ENCODE measurements at regions not wholly inside any gene's neighbourhood (a gene's known extent, or its start where the extent isn't known, plus 50 kb on each side); places are given as distances from the start of the nearest gene placed in this dataset.

- TF ChIP-seq JUND (IDR thresholded peaks at IDR 0.05) (no peak), RAD21 (IDR thresholded peaks at IDR 0.05) (no peak), YY1 (IDR thresholded peaks at IDR 0.05) (no peak), CTCF (IDR thresholded peaks at IDR 0.05; ENCODE audit: low read depth, low read length, missing input control) (no peak)
Observed at GRCh38 chr14:100474196-100474595, 113.0 kb downstream of the BEGAIN start (continued).

DNA sequence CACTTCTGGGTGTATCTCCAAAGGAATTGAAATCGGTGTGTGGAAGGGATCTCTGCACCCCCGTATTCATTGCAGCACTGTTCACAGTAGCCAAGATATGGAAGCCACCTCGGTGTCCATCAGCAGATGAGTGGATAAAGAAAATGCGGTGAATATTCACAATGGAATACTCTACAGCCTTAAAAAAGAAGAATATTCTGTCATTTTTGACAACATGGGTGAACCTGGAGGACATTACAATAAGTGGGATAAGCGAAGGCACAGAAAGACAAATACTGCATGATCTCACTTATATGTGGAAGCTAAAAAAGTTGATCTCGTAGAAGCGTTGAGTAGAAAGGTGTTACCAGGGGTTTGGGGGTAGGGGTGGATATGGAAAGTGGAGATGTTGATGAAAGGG, 111.9 kb downstream of the BEGAIN start:
- DNase-seq (ENCODE audit: low spot score) = no peak
- Histone ChIP-seq H3K27me3 (ENCODE audit: control insufficient read depth in 4 of 4, insufficient read depth in 4 of 4, low read length in 3 of 4) (no peaks in the 10 kb centered on the region), H3K9me3 (ENCODE audit: control insufficient read depth in 4 of 4, low read length in 3 of 4) (no peaks in the 10 kb centered on the region), H3K4me1 (ENCODE audit: control insufficient read depth in 4 of 4, insufficient read depth in 4 of 4, low read length in 3 of 4) (no peaks in the 10 kb centered on the region), H3K4me3 (ENCODE audit: low read depth in 1 of 3, low read length in 3 of 3) (no peak overlapping the region), H3K9ac (ENCODE audit: low read depth in 1 of 2, low read length in 2 of 2) (no peak overlapping the region), H3K27ac (ENCODE audit: low read depth in 1 of 2, low read length in 2 of 2) (no peak overlapping the region), H3K36me3 (ENCODE audit: control insufficient read depth in 4 of 4, insufficient read depth in 3 of 4, low read depth in 1 of 4, low read length in 3 of 4) (no peaks in the 10 kb centered on the region)
- 98% methylated on average over 7 of the region's 7 CpGs for WGBS
- no peak for TF ChIP-seq RAD21 (IDR thresholded peaks at IDR 0.05)
- TF ChIP-seq CTCF (IDR thresholded peaks at IDR 0.05; ENCODE audit: low read depth, low read length, missing input control) = no peak

DNA sequence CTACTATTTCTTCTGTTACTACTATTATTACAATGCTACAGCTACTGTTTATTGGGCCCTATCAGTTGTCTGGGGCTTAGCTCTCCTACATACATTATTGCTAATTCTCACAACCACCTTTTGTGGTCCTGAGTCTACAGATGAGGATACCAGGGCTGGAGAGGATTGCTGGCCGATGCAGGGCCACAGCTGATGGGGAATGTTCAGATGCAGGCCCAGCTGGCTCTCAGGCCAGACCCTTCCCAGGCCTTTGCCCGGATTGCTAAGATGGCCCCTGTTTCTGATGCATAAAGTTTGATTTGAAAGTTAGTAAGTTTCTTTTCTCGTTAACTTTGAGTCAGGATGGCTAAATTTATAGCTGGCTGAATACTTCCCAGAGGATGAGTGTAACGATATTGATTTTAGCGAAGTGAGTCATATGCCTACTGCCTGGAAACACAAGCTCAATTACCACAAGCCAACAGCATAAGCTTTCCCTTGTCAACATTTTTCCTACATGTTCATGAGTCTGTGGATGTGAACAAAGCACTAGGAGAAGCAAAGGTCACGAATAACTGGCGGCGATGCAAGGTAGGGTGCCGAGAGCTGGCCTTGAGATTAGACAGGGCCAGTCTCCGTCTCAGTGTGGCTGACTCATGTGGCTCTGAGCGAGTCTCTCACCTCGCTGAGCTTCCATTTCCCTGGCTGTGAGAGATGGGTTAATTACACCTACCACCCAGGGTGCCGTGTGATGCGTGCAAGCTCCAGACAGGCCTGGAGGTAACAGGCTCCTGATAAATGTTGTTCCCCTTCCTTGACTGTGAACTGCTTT, 111.0 kb downstream of the BEGAIN start:
- no peaks in the 10 kb centered on the region for H3K9me3 ChIP-seq (ENCODE audit: control insufficient read depth in 4 of 4, low read length in 3 of 4)
- TF ChIP-seq HNF4G (IDR thresholded peaks at IDR 0.05) (no peak), TAF1 (conservative IDR thresholded peaks at IDR 0.05) (no peak), JUND (IDR thresholded peaks at IDR 0.05) (no peak), YY1 (IDR thresholded peaks at IDR 0.05) (no peak), FOXA2 (IDR thresholded peaks at IDR 0.05) (no peak), CTCF (IDR thresholded peaks at IDR 0.05; ENCODE audit: low read depth, low read length, missing input control) (no peak), NR2F2 (IDR thresholded peaks at IDR 0.05) (no peak), RAD21 (IDR thresholded peaks at IDR 0.05) (no peak), ZBTB33 (IDR thresholded peaks at IDR 0.05) (no peak), RXRA (IDR thresholded peaks at IDR 0.05) (no peak)
- TF ChIP-seq, protein P1, sequence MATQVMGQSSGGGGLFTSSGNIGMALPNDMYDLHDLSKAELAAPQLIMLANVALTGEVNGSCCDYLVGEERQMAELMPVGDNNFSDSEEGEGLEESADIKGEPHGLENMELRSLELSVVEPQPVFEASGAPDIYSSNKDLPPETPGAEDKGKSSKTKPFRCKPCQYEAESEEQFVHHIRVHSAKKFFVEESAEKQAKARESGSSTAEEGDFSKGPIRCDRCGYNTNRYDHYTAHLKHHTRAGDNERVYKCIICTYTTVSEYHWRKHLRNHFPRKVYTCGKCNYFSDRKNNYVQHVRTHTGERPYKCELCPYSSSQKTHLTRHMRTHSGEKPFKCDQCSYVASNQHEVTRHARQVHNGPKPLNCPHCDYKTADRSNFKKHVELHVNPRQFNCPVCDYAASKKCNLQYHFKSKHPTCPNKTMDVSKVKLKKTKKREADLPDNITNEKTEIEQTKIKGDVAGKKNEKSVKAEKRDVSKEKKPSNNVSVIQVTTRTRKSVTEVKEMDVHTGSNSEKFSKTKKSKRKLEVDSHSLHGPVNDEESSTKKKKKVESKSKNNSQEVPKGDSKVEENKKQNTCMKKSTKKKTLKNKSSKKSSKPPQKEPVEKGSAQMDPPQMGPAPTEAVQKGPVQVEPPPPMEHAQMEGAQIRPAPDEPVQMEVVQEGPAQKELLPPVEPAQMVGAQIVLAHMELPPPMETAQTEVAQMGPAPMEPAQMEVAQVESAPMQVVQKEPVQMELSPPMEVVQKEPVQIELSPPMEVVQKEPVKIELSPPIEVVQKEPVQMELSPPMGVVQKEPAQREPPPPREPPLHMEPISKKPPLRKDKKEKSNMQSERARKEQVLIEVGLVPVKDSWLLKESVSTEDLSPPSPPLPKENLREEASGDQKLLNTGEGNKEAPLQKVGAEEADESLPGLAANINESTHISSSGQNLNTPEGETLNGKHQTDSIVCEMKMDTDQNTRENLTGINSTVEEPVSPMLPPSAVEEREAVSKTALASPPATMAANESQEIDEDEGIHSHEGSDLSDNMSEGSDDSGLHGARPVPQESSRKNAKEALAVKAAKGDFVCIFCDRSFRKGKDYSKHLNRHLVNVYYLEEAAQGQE (IDR thresholded peaks at IDR 0.05) = no peak
- TF ChIP-seq, protein P2, sequence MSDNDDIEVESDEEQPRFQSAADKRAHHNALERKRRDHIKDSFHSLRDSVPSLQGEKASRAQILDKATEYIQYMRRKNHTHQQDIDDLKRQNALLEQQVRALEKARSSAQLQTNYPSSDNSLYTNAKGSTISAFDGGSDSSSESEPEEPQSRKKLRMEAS (IDR thresholded peaks at IDR 0.05) = no peak
- H3K27ac ChIP-seq (ENCODE audit: low read depth in 1 of 2, low read length in 2 of 2) = no peak overlapping the region
- DNase-seq (ENCODE audit: low spot score) = no peak
- no peaks in the 10 kb centered on the region for H3K27me3 ChIP-seq (ENCODE audit: control insufficient read depth in 4 of 4, insufficient read depth in 4 of 4, low read length in 3 of 4)
- H3K9ac ChIP-seq (ENCODE audit: low read depth in 1 of 2, low read length in 2 of 2) = no peak overlapping the region
- H3K4me1 ChIP-seq (ENCODE audit: control insufficient read depth in 4 of 4, insufficient read depth in 4 of 4, low read length in 3 of 4) = no peaks in the 10 kb centered on the region
- H3K4me3 ChIP-seq (ENCODE audit: low read depth in 1 of 3, low read length in 3 of 3) = no peak overlapping the region
- WGBS = 91% methylated on average over 14 of the region's 14 CpGs
- H3K36me3 ChIP-seq (ENCODE audit: control insufficient read depth in 4 of 4, insufficient read depth in 3 of 4, low read depth in 1 of 4, low read length in 3 of 4) = no peaks in the 10 kb centered on the region

All from liver (tissue), 8 donors.